ENCODE measurements at regions not wholly inside any gene's neighbourhood (a gene's known extent, or its start where the extent isn't known, plus 50 kb on each side); places are given as distances from the start of the nearest gene placed in this dataset.

- no peak overlapping the region for H3K9ac ChIP-seq (ENCODE audit: low read length)
- H3K27me3 ChIP-seq (ENCODE audit: control insufficient read depth, insufficient read depth, low read length), result no peaks in the 10 kb centered on the region
- no peaks in the 10 kb centered on the region for H3K4me1 ChIP-seq (ENCODE audit: control insufficient read depth, insufficient read depth, low read length)
- no peak overlapping the region for H3K27ac ChIP-seq (ENCODE audit: low read depth, low read length)
- no peak overlapping the region for H3K4me3 ChIP-seq (ENCODE audit: low read length)
- no peaks in the 10 kb centered on the region for H3K36me3 ChIP-seq (ENCODE audit: control insufficient read depth, insufficient read depth, low read length)
Observed at GRCh38 chr4:149933120-149933519, 117.5 kb upstream of the IQCM start.

GRCh38 chr4:149933883-149934282 is 118.2 kb upstream of the IQCM start:
- Histone ChIP-seq H3K4me3 (ENCODE audit: low read length) (no peak overlapping the region), H3K9ac (ENCODE audit: low read length) (no peak overlapping the region), H3K27ac (ENCODE audit: low read depth, low read length) (no peak overlapping the region), H3K27me3 (ENCODE audit: control insufficient read depth, insufficient read depth, low read length) (no peaks in the 10 kb centered on the region), H3K4me1 (ENCODE audit: control insufficient read depth, insufficient read depth, low read length) (no peaks in the 10 kb centered on the region), H3K36me3 (ENCODE audit: control insufficient read depth, insufficient read depth, low read length) (no peaks in the 10 kb centered on the region)

GRCh38 chr4:149949381-149949780 is 128.9 kb upstream of the DCLK2 start:
- H3K4me3 ChIP-seq (ENCODE audit: low read length), result no peak overlapping the region
- no peaks in the 10 kb centered on the region for H3K4me1 ChIP-seq (ENCODE audit: control insufficient read depth, insufficient read depth, low read length)
- H3K27ac ChIP-seq (ENCODE audit: low read depth, low read length), result no peak overlapping the region
- H3K27me3 ChIP-seq (ENCODE audit: control insufficient read depth, insufficient read depth, low read length), result no peaks in the 10 kb centered on the region
- H3K36me3 ChIP-seq (ENCODE audit: control insufficient read depth, insufficient read depth, low read length), result no peaks in the 10 kb centered on the region
- no peak overlapping the region for H3K9ac ChIP-seq (ENCODE audit: low read length)

- H3K27me3 ChIP-seq (ENCODE audit: control insufficient read depth, insufficient read depth, low read length), result no peaks in the 10 kb centered on the region
- H3K4me3 ChIP-seq (ENCODE audit: low read length), result no peak overlapping the region
- no peak overlapping the region for H3K9ac ChIP-seq (ENCODE audit: low read length)
- no peak overlapping the region for H3K27ac ChIP-seq (ENCODE audit: low read depth, low read length)
- H3K4me1 ChIP-seq (ENCODE audit: control insufficient read depth, insufficient read depth, low read length), result no peaks in the 10 kb centered on the region
- H3K36me3 ChIP-seq (ENCODE audit: control insufficient read depth, insufficient read depth, low read length), result no peaks in the 10 kb centered on the region
Observed at GRCh38 chr4:149951152-149951900, 126.9 kb upstream of the DCLK2 start.

GRCh38 chr4:149952101-149952500 is 126.1 kb upstream of the DCLK2 start:
- Histone ChIP-seq H3K36me3 (ENCODE audit: control insufficient read depth, insufficient read depth, low read length) (no peaks in the 10 kb centered on the region), H3K4me3 (ENCODE audit: low read length) (no peak overlapping the region), H3K27ac (ENCODE audit: low read depth, low read length) (no peak overlapping the region), H3K9ac (ENCODE audit: low read length) (no peak overlapping the region), H3K4me1 (ENCODE audit: control insufficient read depth, insufficient read depth, low read length) (no peaks in the 10 kb centered on the region), H3K27me3 (ENCODE audit: control insufficient read depth, insufficient read depth, low read length) (no peaks in the 10 kb centered on the region)

GRCh38 chr4:149952716-149953115 is 125.5 kb upstream of the DCLK2 start:
- Histone ChIP-seq H3K4me1 (ENCODE audit: control insufficient read depth, insufficient read depth, low read length) (no peaks in the 10 kb centered on the region), H3K36me3 (ENCODE audit: control insufficient read depth, insufficient read depth, low read length) (no peaks in the 10 kb centered on the region), H3K9ac (ENCODE audit: low read length) (no peak overlapping the region), H3K27ac (ENCODE audit: low read depth, low read length) (no peak overlapping the region), H3K27me3 (ENCODE audit: control insufficient read depth, insufficient read depth, low read length) (no peaks in the 10 kb centered on the region), H3K4me3 (ENCODE audit: low read length) (no peak overlapping the region)

- no peak overlapping the region for H3K9ac ChIP-seq (ENCODE audit: low read length)
- no peaks in the 10 kb centered on the region for H3K36me3 ChIP-seq (ENCODE audit: control insufficient read depth, insufficient read depth, low read length)
- no peaks in the 10 kb centered on the region for H3K27me3 ChIP-seq (ENCODE audit: control insufficient read depth, insufficient read depth, low read length)
- no peak overlapping the region for H3K27ac ChIP-seq (ENCODE audit: low read depth, low read length)
- H3K4me3 ChIP-seq (ENCODE audit: low read length), result no peak overlapping the region
- H3K4me1 ChIP-seq (ENCODE audit: control insufficient read depth, insufficient read depth, low read length), result no peaks in the 10 kb centered on the region
Observed at GRCh38 chr4:149955780-149956390, 122.4 kb upstream of the DCLK2 start.

- no peaks in the 10 kb centered on the region for H3K4me1 ChIP-seq (ENCODE audit: control insufficient read depth, insufficient read depth, low read length)
- H3K36me3 ChIP-seq (ENCODE audit: control insufficient read depth, insufficient read depth, low read length), result no peaks in the 10 kb centered on the region
- no peak overlapping the region for H3K27ac ChIP-seq (ENCODE audit: low read depth, low read length)
- no peak overlapping the region for H3K4me3 ChIP-seq (ENCODE audit: low read length)
- no peak overlapping the region for H3K9ac ChIP-seq (ENCODE audit: low read length)
- no peaks in the 10 kb centered on the region for H3K27me3 ChIP-seq (ENCODE audit: control insufficient read depth, insufficient read depth, low read length)
Observed at GRCh38 chr4:149956678-149957077, 121.6 kb upstream of the DCLK2 start.

GRCh38 chr4:149961876-149962597 is 116.2 kb upstream of the DCLK2 start:
- Histone ChIP-seq H3K36me3 (ENCODE audit: control insufficient read depth, insufficient read depth, low read length) (no peaks in the 10 kb centered on the region), H3K4me3 (ENCODE audit: low read length) (no peak overlapping the region), H3K27ac (ENCODE audit: low read depth, low read length) (no peak overlapping the region), H3K9ac (ENCODE audit: low read length) (no peak overlapping the region), H3K27me3 (ENCODE audit: control insufficient read depth, insufficient read depth, low read length) (no peaks in the 10 kb centered on the region), H3K4me1 (ENCODE audit: control insufficient read depth, insufficient read depth, low read length) (no peaks in the 10 kb centered on the region)

GRCh38 chr4:149964001-149964796 is 114.0 kb upstream of the DCLK2 start:
- Histone ChIP-seq H3K36me3 (ENCODE audit: control insufficient read depth, insufficient read depth, low read length) (no peaks in the 10 kb centered on the region), H3K9ac (ENCODE audit: low read length) (no peak overlapping the region), H3K27ac (ENCODE audit: low read depth, low read length) (no peak overlapping the region)

GRCh38 chr4:149965206-149965605 is 113.0 kb upstream of the DCLK2 start:
- Histone ChIP-seq H3K27me3 (ENCODE audit: control insufficient read depth, insufficient read depth, low read length) (no peaks in the 10 kb centered on the region), H3K4me3 (ENCODE audit: low read length) (no peak overlapping the region), H3K36me3 (ENCODE audit: control insufficient read depth, insufficient read depth, low read length) (no peaks in the 10 kb centered on the region), H3K4me1 (ENCODE audit: control insufficient read depth, insufficient read depth, low read length) (no peaks in the 10 kb centered on the region), H3K9ac (ENCODE audit: low read length) (no peak overlapping the region), H3K27ac (ENCODE audit: low read depth, low read length) (no peak overlapping the region)

More at GRCh38 chr4:149964001-149964796, 114.0 kb upstream of the DCLK2 start:
- Histone ChIP-seq H3K27me3 (ENCODE audit: control insufficient read depth, insufficient read depth, low read length) (no peaks in the 10 kb centered on the region), H3K4me1 (ENCODE audit: control insufficient read depth, insufficient read depth, low read length) (no peaks in the 10 kb centered on the region), H3K4me3 (ENCODE audit: low read length) (no peak overlapping the region)

GRCh38 chr4:149972407-149972806 is 105.8 kb upstream of the DCLK2 start:
- no peaks in the 10 kb centered on the region for H3K4me1 ChIP-seq (ENCODE audit: control insufficient read depth, insufficient read depth, low read length)

More at GRCh38 chr4:149972407-149972806, 105.8 kb upstream of the DCLK2 start:
- Histone ChIP-seq H3K9ac (ENCODE audit: low read length) (no peak overlapping the region), H3K27me3 (ENCODE audit: control insufficient read depth, insufficient read depth, low read length) (no peaks in the 10 kb centered on the region), H3K36me3 (ENCODE audit: control insufficient read depth, insufficient read depth, low read length) (no peaks in the 10 kb centered on the region), H3K27ac (ENCODE audit: low read depth, low read length) (no peak overlapping the region), H3K4me3 (ENCODE audit: low read length) (no peak overlapping the region)

Data from rectal smooth muscle tissue (tissue), 1 donor.